Stimulated activated CD8-positive, alpha-beta memory T cell treated with anti-CD3 and anti-CD28 coated beads, Interleukin-15, amount 100 ng/mL, for 4 hours (primary cell): ENCODE measurements at regions not wholly inside any gene's neighbourhood (a gene's known extent, or its start where the extent isn't known, plus 50 kb on each side); places are given as distances from the start of the nearest gene placed in this dataset.
"Not testable (repeated sequence)": the region's sequence is repeated elsewhere in the genome, so short reads cannot be mapped to it uniquely, and the experiment has no call there.

Experiments
- DNase-seq, 2 donors: peaks; one replicate each; pipeline ENCODE4 v3.0.0-alpha.2; 2020; ENCODE audit warnings: low read depth in 2 of 2

GRCh38 chr14:40268236-40268635, 836.0 kb upstream of the FBXO33 start:
- no peak for DNase-seq

DNA sequence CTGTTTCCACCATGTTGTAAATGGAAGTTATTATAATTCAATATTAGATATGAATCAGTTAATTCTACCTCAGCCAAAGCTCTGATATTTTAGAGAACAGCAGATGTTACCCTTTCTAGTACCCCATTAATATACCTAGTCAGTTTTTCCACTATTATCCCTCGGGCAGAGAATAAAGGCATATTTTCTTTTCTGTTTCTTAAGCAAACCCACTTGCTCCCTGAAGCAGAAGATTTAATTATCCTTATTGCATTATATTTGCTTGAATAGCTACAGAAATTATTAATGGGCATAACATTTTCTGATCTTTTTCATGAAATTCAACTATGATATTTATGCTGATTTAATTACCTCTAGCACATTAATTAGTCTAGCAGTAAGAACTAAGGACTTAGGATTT, 832.9 kb upstream of the FBXO33 start:
- DNase-seq = no peak

DNA sequence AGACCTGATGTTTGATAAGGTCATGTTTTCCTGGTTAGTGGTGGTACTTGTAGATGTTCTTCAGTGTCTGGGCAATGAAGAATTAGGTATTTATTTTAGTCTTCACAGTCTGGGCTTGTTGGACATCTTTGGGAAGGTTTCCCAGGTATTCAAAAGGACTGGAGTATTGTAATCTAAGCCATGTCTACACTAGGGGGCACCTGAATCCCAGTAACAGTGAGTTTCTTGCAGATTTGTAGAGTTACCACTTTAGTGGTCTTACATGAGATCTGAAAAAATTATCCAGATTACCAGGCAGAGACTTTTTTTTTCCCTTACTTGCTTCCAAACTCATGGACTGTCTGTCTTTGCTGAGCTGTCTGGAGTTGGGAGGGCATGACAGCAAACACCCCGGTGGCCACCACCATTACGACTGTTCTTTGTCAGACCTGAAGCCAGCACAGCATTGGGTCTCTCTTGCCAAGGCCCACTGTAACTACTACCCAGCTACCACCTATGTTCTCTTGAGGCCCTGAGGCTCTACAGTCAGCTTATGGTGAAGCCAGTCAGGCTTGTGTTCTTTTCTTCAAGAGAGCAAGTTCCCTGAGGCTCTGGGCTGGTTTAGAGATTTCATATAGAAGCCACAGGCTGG, 820.7 kb upstream of the FBXO33 start:
- DNase-seq = no peak

- DNase-seq = no peak
Measured at GRCh38 chr14:40248671-40249070, 816.4 kb upstream of the FBXO33 start.

- DNase-seq = no peak
Measured at GRCh38 chr14:40240245-40240859, 808.1 kb upstream of the FBXO33 start.

- DNase-seq = no peak
Measured at GRCh38 chr14:40232302-40232701, 800.1 kb upstream of the FBXO33 start.

GRCh38 chr14:40229676-40230075, 797.4 kb upstream of the FBXO33 start:
- no peak for DNase-seq

DNA sequence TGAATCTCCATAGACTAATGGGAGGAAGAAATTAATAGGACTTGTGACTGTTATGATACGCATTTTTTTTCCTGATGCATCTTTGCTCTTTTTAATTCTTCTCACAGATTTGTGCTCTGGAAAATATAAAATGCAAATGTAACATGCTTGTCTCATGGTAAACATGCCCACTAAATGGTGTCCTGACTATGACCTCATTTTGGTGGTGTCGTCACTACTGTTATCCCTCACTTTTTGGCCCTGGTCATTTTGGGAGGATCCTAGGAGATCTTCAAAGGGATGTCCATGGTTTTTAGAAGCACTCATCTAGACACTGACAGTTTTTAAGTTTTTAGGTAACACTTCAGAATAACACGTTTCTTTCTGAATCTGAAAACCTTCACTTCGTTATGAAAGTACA, 790.8 kb upstream of the FBXO33 start:
- DNase-seq = no peak

DNA sequence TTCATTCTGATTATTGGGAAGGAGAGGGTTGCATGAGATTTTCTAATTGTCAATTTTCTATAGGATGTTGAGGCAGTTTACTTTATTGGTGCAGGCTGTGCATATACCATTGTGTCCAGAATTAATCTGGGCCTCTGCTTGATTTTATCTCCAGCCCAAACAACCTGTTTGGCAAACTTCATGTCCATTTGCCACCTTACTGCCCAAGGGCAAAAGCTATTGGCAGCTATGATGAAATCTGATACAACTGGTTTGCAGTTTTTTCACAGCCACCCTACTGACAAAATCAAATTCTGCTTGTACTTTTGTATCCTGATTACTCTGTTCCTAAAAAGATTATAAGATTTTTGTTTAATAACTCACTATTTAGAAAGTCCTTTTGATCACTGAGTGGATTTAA, 789.2 kb upstream of the FBXO33 start:
- DNase-seq = no peak

- DNase-seq = no peak
Measured at GRCh38 chr14:40219032-40219431, 786.8 kb upstream of the FBXO33 start.

DNA sequence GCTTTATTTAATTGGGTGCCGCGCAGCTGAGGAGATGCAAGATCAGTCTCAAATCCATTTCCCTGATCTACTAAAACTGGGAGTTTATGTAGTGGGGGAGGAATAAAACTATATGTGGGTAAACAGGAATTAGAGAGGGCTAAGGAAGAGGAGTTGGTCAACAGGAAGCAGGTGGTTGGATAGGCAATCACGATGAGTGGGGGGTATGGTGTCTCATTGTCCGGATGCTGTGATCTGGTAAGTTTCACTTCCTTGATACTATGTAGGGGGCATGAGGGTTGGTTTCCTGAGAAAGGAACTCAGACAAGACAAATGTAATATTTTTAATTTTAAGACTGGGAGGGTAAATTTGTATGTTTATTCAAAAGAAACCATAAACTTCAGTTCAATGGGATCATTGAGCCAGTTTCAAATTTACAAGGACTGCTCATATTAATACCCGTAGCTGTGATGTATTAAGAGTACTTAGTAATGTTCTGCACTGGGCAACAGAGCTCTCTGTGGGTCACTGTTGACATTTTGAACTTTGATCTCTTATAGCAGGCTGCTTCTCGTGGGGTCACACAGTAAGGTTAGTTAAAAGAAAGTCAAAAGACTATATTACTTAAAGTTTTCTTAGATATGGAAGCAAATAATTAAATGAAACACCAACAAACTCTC, 786.2 kb upstream of the FBXO33 start:
- DNase-seq = no peak

GRCh38 chr14:40216976-40217375, 784.7 kb upstream of the FBXO33 start:
- DNase-seq = no peak

- DNase-seq = not testable (repeated sequence)
Measured at GRCh38 chr14:40216408-40216807, 784.2 kb upstream of the FBXO33 start.

GRCh38 chr14:40213701-40214100, 781.5 kb upstream of the FBXO33 start:
- DNase-seq = no peak

DNA sequence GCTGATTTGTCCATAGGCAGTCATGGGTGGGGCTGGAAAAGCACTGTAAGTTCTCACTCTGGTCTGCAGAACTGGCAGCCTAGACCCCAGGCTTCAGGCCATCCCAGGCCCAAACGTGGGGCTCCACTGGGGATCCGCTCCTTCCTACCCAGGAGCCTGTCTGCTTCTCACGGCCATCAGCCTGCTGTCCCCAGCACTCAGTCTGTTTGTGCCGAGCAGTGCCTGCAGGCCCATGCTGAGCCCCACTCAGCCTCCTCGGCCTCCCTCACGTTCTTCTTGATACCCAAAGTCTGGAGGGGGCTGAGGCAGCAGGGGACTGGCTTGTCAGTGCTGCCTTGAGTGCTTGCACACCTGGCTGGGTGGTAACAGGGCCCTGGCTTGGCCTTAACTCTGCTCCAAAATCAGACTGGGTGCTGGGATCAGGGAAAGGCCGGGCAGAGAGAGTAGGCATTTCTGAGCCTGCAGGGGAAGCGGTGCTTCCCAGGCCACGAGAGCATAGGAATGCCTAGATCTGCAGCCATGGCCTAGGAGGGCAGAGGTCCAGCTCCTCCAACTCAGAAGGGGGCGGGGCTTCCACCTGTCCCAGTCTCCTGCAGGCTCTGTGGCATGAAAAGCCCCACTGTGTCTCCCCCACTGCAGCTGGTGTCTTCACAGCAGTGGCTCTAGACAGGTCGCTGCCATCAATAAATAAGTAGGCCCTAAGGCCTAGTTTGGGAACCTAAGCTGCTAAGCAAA, 772.4 kb upstream of the FBXO33 start:
- DNase-seq = no peak

- DNase-seq = no peak
Measured at GRCh38 chr14:40199101-40199500, 766.9 kb upstream of the FBXO33 start.

GRCh38 chr14:40197344-40197743, 765.1 kb upstream of the FBXO33 start:
- DNase-seq = no peak

- DNase-seq = no peak
Measured at GRCh38 chr14:40188006-40188405, 755.8 kb upstream of the FBXO33 start.

- no peak for DNase-seq
Measured at GRCh38 chr14:40164083-40164482, 731.9 kb upstream of the FBXO33 start.

GRCh38 chr14:40139657-40140056, 707.4 kb upstream of the FBXO33 start:
- no peak for DNase-seq

DNA sequence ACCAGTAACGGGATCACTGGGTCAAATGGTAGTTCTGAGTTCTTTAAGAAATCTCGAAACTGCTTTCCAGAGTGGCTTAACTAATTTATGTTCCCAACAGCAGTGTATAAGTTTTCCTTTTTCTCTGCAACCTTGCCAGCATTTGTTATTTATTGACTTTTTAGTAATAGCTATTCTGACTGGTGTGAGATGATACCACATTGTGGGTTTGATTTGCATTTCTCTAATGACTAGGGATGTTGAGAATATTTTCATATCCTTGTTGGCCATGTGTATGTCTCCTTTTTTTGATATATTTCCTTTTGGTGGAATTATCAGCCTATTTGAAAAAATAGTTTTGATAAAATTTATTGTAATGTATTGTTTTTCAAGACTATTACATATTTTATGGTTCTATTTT, 701.2 kb upstream of the FBXO33 start:
- no peak for DNase-seq

- DNase-seq = no peak
Measured at GRCh38 chr14:40129159-40129558, 696.9 kb upstream of the FBXO33 start.

- no peak for DNase-seq
Measured at GRCh38 chr14:40123816-40124215, 691.6 kb upstream of the FBXO33 start.
